Ovary (tissue), 3 donors: ENCODE measurements at regions not wholly inside any gene's neighbourhood (a gene's known extent, or its start where the extent isn't known, plus 50 kb on each side); places are given as distances from the start of the nearest gene placed in this dataset.
"Not testable (repeated sequence)": the region's sequence is repeated elsewhere in the genome, so short reads cannot be mapped to it uniquely, and the experiment has no call there.

ENCODE experiments used
- POLR2A ChIP-seq: fragments of 450-650 bp; IDR thresholded peaks from one replicate; pipeline ENCODE4 v1.6.1; 2017; ENCODE audit warnings: antibody characterized with exemption, mild to moderate bottlenecking, moderate library complexity
- TF ChIP-seq, protein P1 (sequence below), 3 donors: fragments of 450-650 bp in 2 of 3; fragments of 200-600 bp in 1 of 3; IDR thresholded peaks; one replicate each; pipeline versions ENCODE4 v1.5.1 to v1.8.0; 2016 to 2022; ENCODE audit warnings: antibody characterized with exemption in 3 of 3, mild to moderate bottlenecking in 1 of 3
- donor health status: DM: no; HTN: no; CAD: no.

DNA sequence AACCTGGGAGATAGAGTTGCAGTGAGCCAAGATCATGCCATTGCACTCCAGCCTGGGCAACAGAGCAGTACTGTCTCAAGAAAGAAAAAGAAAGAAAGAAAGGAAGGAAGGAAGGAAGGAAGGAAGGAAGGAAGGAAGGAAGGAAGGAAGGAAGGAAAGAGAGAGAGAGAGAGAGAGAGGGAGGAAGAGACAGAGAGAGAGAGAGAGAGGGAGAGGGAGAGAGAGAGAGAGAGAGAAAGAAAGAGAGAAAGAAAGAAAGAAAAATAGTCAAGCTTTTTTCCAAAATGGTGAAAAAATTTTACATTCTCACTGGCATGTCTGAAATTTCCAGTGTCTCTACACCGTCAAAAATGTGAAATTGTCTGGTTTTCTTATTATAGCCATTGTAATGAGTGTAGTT is 138.9 kb downstream of the OR13H1 start:
- TF ChIP-seq, protein P1, sequence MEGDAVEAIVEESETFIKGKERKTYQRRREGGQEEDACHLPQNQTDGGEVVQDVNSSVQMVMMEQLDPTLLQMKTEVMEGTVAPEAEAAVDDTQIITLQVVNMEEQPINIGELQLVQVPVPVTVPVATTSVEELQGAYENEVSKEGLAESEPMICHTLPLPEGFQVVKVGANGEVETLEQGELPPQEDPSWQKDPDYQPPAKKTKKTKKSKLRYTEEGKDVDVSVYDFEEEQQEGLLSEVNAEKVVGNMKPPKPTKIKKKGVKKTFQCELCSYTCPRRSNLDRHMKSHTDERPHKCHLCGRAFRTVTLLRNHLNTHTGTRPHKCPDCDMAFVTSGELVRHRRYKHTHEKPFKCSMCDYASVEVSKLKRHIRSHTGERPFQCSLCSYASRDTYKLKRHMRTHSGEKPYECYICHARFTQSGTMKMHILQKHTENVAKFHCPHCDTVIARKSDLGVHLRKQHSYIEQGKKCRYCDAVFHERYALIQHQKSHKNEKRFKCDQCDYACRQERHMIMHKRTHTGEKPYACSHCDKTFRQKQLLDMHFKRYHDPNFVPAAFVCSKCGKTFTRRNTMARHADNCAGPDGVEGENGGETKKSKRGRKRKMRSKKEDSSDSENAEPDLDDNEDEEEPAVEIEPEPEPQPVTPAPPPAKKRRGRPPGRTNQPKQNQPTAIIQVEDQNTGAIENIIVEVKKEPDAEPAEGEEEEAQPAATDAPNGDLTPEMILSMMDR (IDR thresholded peaks at IDR 0.05), result not testable (repeated sequence)
- not testable (repeated sequence) for TF ChIP-seq POLR2A
